Cardiac muscle cell (in vitro differentiated cells and primary cell): ENCODE measurements at regions not wholly inside any gene's neighbourhood (a gene's known extent, or its start where the extent isn't known, plus 50 kb on each side); places are given as distances from the start of the nearest gene placed in this dataset.

ENCODE experiments used
- DNase-seq, 2 donors: peaks; one replicate each; pipeline versions ENCODE4 v3.0.0 to v3.0.0-alpha.2; 2010 to 2017; ENCODE audit warnings: low read depth in 1 of 2, low spot score in 1 of 2
- H3K27ac ChIP-seq: fragments of 200-600 bp; sonication (generic); 2 replicates; pipeline ENCODE4 v1.5.1; 2016
- H3K27me3 ChIP-seq: fragments of 200-600 bp; sonication (generic); 2 replicates; pipeline ENCODE4 v1.6.0; 2016; ENCODE audit warnings: control low read depth
- H3K36me3 ChIP-seq: fragments of 200-600 bp; sonication (generic); 2 replicates; pipeline ENCODE4 v1.5.1; 2016; ENCODE audit warnings: control low read depth
- H3K4me1 ChIP-seq: fragments of 200-600 bp; sonication (generic); 2 replicates; pipeline ENCODE4 v1.8.1; 2017; ENCODE audit warnings: low read depth, mild to moderate bottlenecking, mixed run types
- H3K4me3 ChIP-seq: fragments of 200-600 bp; sonication (generic); 2 replicates; pipeline ENCODE4 v1.5.1; 2016; ENCODE audit warnings: mild to moderate bottlenecking
- H3K9me3 ChIP-seq: fragments of 200-600 bp; sonication (generic); 2 replicates; pipeline ENCODE4 v1.5.1; 2017; ENCODE audit warnings: low read depth, mild to moderate bottlenecking, control low read depth
- TF ChIP-seq, protein P1 (sequence below): IDR thresholded peaks from 2 replicates; pipeline ENCODE4 v1.5.1; 2012; ENCODE audit warnings: low read depth, mild to moderate bottlenecking, low read length

DNA sequence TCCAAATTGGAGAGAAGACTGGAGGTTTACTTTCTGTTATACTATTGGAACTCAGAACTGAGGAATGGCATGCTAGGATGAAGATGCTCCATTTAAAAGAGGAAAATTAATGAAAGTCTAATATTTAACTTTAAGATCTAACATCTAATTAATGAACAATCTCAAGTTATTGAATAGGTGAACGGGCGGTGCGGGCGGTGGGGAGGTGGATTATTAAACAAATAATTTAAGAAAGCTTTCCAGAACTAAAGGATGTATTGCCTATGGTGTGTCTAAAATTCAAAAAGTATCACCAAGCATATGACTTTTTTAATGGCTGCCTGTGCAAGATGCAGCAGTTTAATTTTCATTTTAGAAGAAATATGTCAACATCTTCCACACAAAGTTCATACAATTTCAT lies 1747.1 kb upstream of the SEL1L start:
- H3K36me3 ChIP-seq, result no peaks in the 10 kb centered on the region
- H3K4me1 ChIP-seq, result peaks cover 5% of the 10 kb centered on the region
- no peak overlapping the region for H3K27ac ChIP-seq
- H3K9me3 ChIP-seq, result no peaks in the 10 kb centered on the region
- no peak for DNase-seq
- H3K4me3 ChIP-seq, result no peak overlapping the region
- TF ChIP-seq, protein P1, sequence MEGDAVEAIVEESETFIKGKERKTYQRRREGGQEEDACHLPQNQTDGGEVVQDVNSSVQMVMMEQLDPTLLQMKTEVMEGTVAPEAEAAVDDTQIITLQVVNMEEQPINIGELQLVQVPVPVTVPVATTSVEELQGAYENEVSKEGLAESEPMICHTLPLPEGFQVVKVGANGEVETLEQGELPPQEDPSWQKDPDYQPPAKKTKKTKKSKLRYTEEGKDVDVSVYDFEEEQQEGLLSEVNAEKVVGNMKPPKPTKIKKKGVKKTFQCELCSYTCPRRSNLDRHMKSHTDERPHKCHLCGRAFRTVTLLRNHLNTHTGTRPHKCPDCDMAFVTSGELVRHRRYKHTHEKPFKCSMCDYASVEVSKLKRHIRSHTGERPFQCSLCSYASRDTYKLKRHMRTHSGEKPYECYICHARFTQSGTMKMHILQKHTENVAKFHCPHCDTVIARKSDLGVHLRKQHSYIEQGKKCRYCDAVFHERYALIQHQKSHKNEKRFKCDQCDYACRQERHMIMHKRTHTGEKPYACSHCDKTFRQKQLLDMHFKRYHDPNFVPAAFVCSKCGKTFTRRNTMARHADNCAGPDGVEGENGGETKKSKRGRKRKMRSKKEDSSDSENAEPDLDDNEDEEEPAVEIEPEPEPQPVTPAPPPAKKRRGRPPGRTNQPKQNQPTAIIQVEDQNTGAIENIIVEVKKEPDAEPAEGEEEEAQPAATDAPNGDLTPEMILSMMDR, result no peak
- H3K27me3 ChIP-seq, result no peaks in the 10 kb centered on the region

DNA sequence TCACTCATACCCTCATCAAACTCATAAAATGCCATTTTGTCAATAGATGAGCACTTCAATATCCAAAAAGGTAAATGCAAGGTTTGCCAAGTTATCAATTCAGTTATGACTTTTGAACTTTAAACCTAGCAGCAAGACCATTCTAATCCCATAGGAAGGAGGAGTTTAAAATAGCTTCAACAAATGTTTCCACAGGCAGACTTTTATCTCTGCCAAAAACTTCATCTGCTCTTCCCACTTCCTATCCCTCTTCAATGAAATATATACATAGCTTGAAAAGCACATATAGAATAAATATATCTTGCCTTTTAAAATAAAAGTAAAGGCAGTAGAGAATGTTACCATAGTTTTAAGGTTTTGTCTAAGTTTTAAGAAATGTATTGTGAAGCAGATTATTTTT lies 1749.1 kb upstream of the SEL1L start:
- Histone ChIP-seq H3K9me3 (no peaks in the 10 kb centered on the region), H3K27me3 (no peaks in the 10 kb centered on the region), H3K27ac (no peak overlapping the region), H3K4me3 (no peak overlapping the region), H3K36me3 (no peaks in the 10 kb centered on the region), H3K4me1 (peaks cover 5% of the 10 kb centered on the region)
- TF ChIP-seq, protein P1, result no peak
- no peak for DNase-seq

DNA sequence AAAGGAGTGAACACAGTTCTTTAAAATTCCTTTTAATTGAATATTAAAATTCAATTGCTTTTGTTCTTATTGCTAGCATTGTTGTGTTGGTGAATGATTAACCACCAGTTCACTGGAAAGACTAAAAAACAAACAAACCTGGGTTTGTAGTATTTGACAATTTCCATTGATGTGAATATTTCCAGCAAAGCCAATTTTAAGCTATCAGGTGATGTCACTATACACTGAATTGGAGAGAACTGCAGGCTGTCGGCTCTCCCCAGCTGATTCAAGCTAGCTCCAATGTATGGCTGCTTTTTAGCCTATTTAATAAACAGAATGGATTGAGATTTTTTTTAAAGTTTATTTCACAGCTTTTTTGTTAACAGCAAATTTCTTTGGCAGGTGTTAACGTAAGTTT lies 1753.6 kb upstream of the SEL1L start:
- no peak for DNase-seq
- Histone ChIP-seq H3K27ac (no peak overlapping the region), H3K4me1 (peaks cover 5% of the 10 kb centered on the region), H3K36me3 (no peaks in the 10 kb centered on the region), H3K27me3 (no peaks in the 10 kb centered on the region), H3K4me3 (no peak overlapping the region), H3K9me3 (no peaks in the 10 kb centered on the region)
- TF ChIP-seq, protein P1, result no peak

- H3K36me3 ChIP-seq, result no peaks in the 10 kb centered on the region
- no peak overlapping the region for H3K27ac ChIP-seq
- H3K27me3 ChIP-seq, result no peaks in the 10 kb centered on the region
- no peak for DNase-seq
- TF ChIP-seq, protein P1, result no peak
- H3K4me1 ChIP-seq, result no peaks in the 10 kb centered on the region
- H3K4me3 ChIP-seq, result no peak overlapping the region
- no peaks in the 10 kb centered on the region for H3K9me3 ChIP-seq
Measured at GRCh38 chr14:83289390-83289789, 1755.7 kb upstream of the SEL1L start.

DNA sequence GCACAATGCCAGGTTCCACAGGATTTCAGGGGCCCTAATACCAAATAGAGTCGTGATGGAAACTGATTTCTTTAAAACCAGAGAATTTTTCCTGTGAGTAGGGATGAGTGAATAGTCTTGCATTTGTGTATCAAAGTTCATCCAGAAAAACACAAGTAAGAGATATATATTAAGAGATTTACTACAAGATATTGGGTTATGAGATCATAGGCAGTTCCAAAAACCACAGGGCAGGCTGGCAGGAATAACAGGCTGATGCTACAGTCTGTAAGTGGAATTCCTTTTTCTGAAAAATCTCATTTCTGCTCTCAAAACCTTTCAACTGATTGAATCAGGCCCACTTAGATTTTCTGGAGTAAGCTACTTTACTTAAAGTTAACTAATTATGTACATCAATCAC lies 1756.2 kb upstream of the SEL1L start:
- TF ChIP-seq, protein P1, result no peak
- Histone ChIP-seq H3K27ac (no peak overlapping the region), H3K27me3 (no peaks in the 10 kb centered on the region), H3K9me3 (no peaks in the 10 kb centered on the region), H3K4me3 (no peak overlapping the region), H3K36me3 (no peaks in the 10 kb centered on the region), H3K4me1 (no peaks in the 10 kb centered on the region)
- no peak for DNase-seq

DNA sequence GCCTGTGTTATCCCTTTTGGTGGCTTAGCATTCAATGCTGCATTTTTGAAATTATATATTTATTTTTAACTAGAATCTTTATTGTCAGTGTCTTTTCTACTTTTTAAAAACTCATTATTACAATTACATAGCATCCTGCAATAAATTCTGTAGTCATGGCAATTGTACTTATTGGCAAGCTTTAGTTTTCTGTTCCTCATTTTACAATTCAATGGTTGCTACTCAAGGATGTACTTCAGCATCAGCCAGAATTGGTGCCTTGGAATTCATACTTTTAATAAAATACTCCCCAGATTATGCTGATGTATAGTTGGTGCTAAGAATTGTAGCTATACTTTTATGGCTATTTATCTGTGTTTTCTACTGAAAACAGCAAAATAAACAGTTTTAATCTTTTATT lies 1756.8 kb upstream of the SEL1L start:
- TF ChIP-seq, protein P1, result no peak
- Histone ChIP-seq H3K27me3 (no peaks in the 10 kb centered on the region), H3K9me3 (no peaks in the 10 kb centered on the region), H3K4me1 (no peaks in the 10 kb centered on the region), H3K4me3 (no peak overlapping the region), H3K27ac (no peak overlapping the region), H3K36me3 (no peaks in the 10 kb centered on the region)
- no peak for DNase-seq
